Activated naive CD8-positive, alpha-beta T cell treated with anti-CD3 and anti-CD28 coated beads for 36 hours (primary cell): ENCODE measurements at regions not wholly inside any gene's neighbourhood (a gene's known extent, or its start where the extent isn't known, plus 50 kb on each side); places are given as distances from the start of the nearest gene placed in this dataset.

Source experiments
- DNase-seq: peaks from one replicate; pipeline ENCODE4 v3.0.0; 2021
- H3K27ac Mint-ChIP-seq: one replicate; pipeline ENCODE4 v1.8.0; 2022; ENCODE audit warnings: mild to moderate bottlenecking, moderate library complexity, mixed read lengths
- H3K27me3 Mint-ChIP-seq: one replicate; pipeline ENCODE4 v1.8.0; 2022; ENCODE audit warnings: mild to moderate bottlenecking, mixed read lengths
- H3K36me3 Mint-ChIP-seq: one replicate; pipeline ENCODE4 v1.8.0; 2021; ENCODE audit warnings: mild to moderate bottlenecking, mixed read lengths
- H3K4me1 Mint-ChIP-seq: one replicate; pipeline ENCODE4 v1.8.0; 2021; ENCODE audit warnings: mixed read lengths
- H3K4me3 Mint-ChIP-seq: one replicate; pipeline ENCODE4 v1.8.0; 2022; ENCODE audit warnings: mild to moderate bottlenecking, moderate library complexity, mixed read lengths
- H3K9me3 Mint-ChIP-seq: one replicate; pipeline ENCODE4 v1.8.0; 2022; ENCODE audit warnings: mixed read lengths

DNA sequence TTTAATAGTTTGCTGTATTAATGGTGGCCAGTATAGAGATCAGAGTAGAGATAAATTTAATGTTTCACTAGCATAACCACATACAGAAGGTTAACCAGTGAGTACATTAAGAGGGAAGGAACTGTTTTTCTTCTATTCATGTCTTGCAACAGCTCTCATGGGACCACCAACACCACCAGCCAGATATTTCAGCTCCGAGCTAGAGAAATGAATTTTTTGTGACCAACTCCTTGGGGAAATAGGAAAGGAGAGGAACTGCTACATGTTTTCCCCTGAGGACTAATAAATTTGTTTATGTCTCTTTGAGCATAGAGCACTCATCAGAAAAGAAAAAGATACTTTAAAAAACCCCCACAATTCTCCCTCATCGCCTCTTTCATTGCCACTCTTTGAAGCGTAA is 247.5 kb downstream of the MBNL1 start:
- Mint-ChIP-seq H3K27ac (no peak overlapping the region), H3K4me1 (no peaks in the 10 kb centered on the region), H3K9me3 (no peaks in the 10 kb centered on the region), H3K27me3 (no peaks in the 10 kb centered on the region), H3K4me3 (no peak overlapping the region), H3K36me3 (no peaks in the 10 kb centered on the region)
- no peak for DNase-seq

DNA sequence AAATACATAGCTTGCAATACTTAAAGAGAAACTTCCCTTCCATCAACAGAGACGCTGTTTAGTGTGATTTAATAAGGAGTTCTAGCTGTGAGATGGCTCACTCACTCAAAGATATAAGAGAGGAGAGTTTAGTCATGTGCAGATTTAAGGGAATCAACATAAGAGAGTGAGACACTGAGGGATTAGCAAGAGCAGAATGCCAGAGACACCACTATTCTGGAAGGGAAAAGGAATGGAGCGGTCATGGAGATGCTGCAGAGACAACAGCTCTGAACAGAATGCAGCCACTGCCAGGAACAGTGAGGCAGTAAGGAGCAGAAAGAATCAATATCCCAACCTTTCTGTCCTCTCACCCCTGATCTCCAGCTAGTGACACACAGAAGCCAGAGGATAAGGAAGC is 248.8 kb downstream of the MBNL1 start:
- Mint-ChIP-seq H3K4me1 (no peaks in the 10 kb centered on the region), H3K9me3 (no peaks in the 10 kb centered on the region), H3K4me3 (no peak overlapping the region), H3K36me3 (no peaks in the 10 kb centered on the region), H3K27ac (no peak overlapping the region), H3K27me3 (no peaks in the 10 kb centered on the region)
- no peak for DNase-seq

DNA sequence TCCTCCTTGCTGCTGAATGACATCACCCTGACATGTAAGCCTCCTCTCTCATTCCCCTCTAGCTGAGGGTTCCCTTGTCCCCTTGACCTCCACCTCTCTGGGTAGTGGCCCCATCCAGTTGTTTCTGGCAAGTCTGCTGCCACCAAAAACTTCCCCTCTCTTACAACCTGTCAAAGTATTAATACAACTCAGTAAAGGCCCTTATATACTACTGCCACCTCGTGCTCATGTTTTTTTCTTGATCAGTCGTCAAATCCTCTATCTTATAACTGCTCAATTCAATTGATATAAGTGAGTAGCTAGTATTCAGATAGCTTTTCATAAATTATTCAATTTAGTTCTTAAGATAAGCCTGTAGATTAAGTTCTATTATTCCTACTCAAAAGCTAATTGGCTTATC is 249.6 kb downstream of the MBNL1 start:
- H3K36me3 Mint-ChIP-seq = no peaks in the 10 kb centered on the region
- no peak for DNase-seq
- no peaks in the 10 kb centered on the region for H3K27me3 Mint-ChIP-seq
- no peaks in the 10 kb centered on the region for H3K4me1 Mint-ChIP-seq
- no peak overlapping the region for H3K27ac Mint-ChIP-seq
- no peaks in the 10 kb centered on the region for H3K9me3 Mint-ChIP-seq
- H3K4me3 Mint-ChIP-seq = no peak overlapping the region

DNA sequence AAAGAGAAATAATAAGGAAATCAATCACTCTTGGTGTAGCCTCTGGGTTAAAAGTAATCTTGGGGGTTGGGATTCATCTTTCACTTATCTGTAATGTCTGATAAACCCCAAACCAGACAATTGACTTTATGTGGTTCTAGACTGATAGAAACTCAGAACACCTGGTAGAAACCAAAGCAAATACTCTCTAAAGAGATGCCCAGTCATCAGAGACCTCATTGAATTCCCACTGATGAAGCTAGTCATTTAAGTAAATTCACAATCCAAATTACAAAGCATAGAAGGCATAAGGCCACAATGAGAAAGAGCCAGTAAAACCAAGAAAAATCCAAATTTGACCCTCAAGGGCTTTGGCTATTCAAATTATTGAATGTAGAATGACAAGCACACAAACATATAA is 250.6 kb downstream of the MBNL1 start:
- DNase-seq = no peak
- Mint-ChIP-seq H3K27me3 (no peaks in the 10 kb centered on the region), H3K4me3 (no peak overlapping the region), H3K27ac (no peak overlapping the region), H3K9me3 (no peaks in the 10 kb centered on the region), H3K4me1 (no peaks in the 10 kb centered on the region), H3K36me3 (no peaks in the 10 kb centered on the region)

DNA sequence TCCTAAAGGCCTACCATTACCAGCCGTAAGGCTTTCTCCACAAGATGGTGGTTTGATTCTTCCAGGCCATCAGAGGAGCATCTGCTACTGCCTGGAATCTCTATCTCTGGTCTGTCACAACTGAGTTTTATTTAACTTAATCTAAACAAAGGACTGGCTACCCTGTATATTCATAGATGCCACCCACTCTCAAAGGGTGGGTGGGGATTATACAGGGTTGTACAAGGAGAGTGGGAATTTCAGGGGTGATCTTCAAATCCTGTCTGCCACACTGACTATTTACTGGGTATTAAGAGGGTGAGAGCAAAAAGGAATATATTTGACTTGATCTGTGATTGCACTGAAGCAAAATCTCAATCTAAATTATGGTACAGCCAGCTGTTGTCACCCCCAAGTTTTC is 253.3 kb downstream of the MBNL1 start:
- H3K27me3 Mint-ChIP-seq = no peaks in the 10 kb centered on the region
- no peak overlapping the region for H3K4me3 Mint-ChIP-seq

DNA sequence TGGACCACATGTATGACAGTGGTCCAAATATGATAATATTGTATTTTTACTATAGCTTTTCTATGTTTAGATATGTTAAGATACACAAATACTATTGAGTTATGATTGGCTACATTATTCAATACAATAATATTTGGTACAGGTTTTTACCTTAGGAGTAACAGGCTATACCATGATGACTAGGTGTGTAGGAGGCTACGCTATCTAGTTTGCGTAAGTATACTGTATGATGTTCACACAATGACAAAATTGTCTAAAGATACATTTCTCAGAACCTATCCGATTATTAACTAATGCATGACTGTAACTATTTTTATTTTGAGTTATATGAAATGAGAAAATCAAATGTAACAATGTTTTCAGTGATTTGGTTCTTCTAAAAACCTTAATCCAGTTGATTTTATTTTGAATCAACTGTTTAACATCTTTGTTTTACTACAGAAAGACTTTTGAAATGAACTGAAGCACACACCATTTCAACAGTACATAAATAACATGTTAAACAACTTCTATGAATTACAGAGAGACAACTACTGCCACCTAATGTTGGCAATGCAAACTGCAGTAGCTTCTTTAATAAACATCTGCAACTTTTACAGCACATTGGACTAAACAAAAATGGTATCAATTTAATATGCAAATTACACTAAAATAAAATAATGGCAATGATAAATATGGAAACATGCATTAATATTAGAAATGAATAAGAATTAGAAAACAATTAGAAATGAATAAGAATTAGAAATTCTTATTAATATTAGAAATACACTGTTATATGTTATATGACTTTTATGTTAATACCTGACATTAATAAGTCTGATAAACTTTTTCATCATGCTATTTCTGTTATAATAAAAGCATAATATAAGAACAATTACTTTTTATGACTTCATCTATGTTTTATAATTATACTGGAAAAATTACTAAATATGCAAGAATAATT is 255.7 kb downstream of the MBNL1 start:
- Mint-ChIP-seq H3K27me3 (no peaks in the 10 kb centered on the region), H3K9me3 (no peaks in the 10 kb centered on the region), H3K4me1 (no peaks in the 10 kb centered on the region), H3K27ac (no peak overlapping the region), H3K4me3 (no peak overlapping the region), H3K36me3 (no peaks in the 10 kb centered on the region)
- DNase-seq = no peak

More for the DNA sequence above, 253.3 kb downstream of the MBNL1 start:
- no peak overlapping the region for H3K27ac Mint-ChIP-seq
- no peak for DNase-seq
- H3K9me3 Mint-ChIP-seq = no peaks in the 10 kb centered on the region
- H3K4me1 Mint-ChIP-seq = no peaks in the 10 kb centered on the region
- H3K36me3 Mint-ChIP-seq = no peaks in the 10 kb centered on the region

DNA sequence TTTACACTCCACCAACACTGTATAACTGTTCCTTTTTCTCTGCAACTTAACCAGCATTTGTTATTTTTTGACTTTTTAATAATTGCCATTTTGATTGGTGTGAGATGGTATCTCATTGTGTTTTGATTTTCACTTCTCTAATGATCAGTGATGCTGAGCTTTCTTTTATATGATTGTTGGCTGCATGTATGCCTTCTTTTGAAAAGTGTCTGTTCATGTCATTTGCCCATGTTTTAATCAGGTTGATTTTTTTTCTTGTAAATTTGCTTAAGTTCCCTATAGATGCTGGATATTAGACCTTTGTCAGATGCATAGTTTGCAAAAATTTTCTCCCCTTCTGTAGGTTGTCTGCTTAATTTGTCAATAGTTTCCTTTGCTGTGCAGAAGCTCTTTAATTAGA is 263.0 kb downstream of the MBNL1 start:
- Mint-ChIP-seq H3K4me1 (no peaks in the 10 kb centered on the region), H3K4me3 (no peak overlapping the region), H3K27me3 (no peaks in the 10 kb centered on the region), H3K36me3 (no peaks in the 10 kb centered on the region), H3K27ac (no peak overlapping the region), H3K9me3 (peaks cover 18% of the 10 kb centered on the region)
- no peak for DNase-seq

DNA sequence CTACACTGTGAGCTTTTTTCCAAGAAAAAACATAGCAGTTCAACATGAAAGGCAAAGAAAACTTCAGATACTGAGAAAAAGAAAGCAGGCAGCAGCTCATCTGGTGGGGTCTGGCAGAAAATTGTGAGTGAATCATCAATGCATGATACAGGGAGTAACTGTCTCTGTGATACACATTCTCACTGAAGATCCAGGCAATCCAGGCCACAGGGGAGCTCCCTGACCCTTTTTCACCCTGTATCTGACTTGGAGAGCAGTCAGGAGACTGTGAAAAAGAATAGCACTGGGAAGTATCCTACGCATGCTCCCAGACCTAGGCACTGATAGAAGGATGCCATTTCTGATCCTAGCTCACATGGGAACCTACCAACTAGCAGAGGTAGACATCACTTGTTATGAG is 269.8 kb downstream of the MBNL1 start:
- Mint-ChIP-seq H3K9me3 (peaks cover 11% of the 10 kb centered on the region), H3K27ac (no peak overlapping the region), H3K4me1 (no peaks in the 10 kb centered on the region), H3K36me3 (peaks cover 1% of the 10 kb centered on the region), H3K27me3 (peaks cover 9% of the 10 kb centered on the region), H3K4me3 (no peak overlapping the region)
- DNase-seq = no peak

DNA sequence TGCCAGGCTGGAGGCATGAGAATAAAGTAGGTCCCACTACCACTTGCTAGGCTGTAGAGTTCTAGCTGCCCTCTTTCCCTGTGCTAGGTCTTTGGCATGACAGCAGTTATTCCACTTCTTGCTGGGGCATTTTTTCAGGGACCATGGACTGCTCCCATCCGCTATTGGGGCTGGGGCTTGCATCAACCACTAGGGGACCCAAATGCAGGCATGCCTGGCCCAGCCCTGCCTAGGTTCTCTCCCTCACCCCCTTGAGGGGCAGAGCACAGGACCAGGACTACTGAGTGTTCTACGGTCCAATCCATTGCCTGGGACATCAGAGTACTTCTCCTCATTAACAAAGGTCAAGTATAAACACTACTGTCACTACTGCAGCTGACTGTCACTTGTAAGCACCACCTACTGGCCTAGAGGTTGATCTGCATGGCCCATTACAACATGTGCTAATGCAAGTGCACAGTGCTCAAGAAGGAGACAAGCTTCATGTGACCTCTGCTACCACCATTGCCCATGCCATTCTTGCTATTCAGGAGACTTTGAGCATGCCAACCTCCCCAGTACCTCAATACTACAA is 270.5 kb downstream of the MBNL1 start:
- no peak for DNase-seq
- Mint-ChIP-seq H3K36me3 (peaks cover 1% of the 10 kb centered on the region), H3K27ac (no peak overlapping the region), H3K27me3 (peaks cover 9% of the 10 kb centered on the region), H3K4me1 (no peaks in the 10 kb centered on the region), H3K4me3 (no peak overlapping the region), H3K9me3 (peaks cover 13% of the 10 kb centered on the region)

DNA sequence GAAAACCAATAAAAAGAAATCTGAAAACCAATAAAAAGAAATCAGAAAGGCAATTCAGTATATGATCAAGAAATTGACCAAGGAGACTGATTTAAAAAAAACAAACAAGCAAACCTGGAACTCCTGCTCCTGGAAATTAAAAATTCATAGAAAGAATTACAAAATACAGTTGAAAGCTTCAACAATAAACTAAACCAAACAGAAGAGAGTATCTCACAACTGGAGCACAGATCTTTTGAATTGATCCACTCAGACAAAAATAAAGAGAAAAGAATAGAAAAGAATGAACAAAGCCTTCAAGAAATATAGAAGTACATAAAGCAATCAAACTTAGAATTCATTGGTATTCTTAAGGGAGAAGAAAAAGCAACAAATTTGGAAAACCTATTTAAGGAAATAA is 271.4 kb downstream of the MBNL1 start:
- Mint-ChIP-seq H3K27ac (no peak overlapping the region), H3K27me3 (peaks cover 9% of the 10 kb centered on the region), H3K9me3 (peaks cover 9% of the 10 kb centered on the region), H3K4me3 (no peak overlapping the region), H3K4me1 (no peaks in the 10 kb centered on the region), H3K36me3 (peaks cover 1% of the 10 kb centered on the region)
- no peak for DNase-seq

DNA sequence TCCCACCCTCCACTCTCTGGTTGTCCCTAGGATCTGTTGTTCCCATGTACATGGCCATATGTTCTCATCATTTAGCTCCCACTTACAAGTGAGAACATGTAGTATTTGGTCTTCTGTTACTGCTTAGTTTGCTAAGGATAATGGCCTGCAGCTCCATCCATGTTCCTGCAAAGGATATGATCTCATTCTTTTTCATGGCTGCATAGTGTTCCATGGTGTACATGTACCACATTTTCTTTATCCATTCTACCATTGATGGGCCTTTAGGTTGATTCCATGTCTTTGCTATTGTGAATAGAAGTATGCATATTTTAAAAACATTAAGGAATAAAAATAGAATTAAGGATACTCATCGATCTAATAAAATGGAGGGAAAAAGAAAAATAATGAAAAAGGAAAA is 278.4 kb downstream of the MBNL1 start:
- Mint-ChIP-seq H3K27ac (no peak overlapping the region), H3K36me3 (no peaks in the 10 kb centered on the region), H3K4me1 (no peaks in the 10 kb centered on the region), H3K4me3 (no peak overlapping the region), H3K27me3 (peaks cover 3% of the 10 kb centered on the region), H3K9me3 (peaks cover 2% of the 10 kb centered on the region)
- no peak for DNase-seq

DNA sequence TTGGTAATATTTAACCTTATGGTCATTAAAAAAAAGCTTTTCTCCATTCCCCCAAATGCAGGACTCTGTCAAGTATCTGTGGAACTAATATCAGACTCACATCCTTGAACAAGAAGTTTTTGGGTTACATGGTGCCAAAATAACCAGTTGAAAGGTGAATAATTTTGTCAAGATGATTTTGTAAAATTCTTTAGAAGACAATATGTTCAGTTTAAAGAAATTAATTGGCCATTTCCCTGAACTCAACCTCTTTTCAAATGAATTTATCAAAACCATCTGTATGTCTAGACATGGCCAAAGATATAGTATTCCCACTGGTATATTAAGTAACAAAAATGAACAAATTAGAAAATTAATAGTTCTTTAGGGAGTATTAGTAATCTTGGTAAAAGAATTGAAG is 280.5 kb downstream of the MBNL1 start:
- DNase-seq = no peak
- Mint-ChIP-seq H3K4me1 (no peaks in the 10 kb centered on the region), H3K27ac (no peak overlapping the region), H3K36me3 (no peaks in the 10 kb centered on the region), H3K9me3 (no peaks in the 10 kb centered on the region), H3K4me3 (no peak overlapping the region), H3K27me3 (no peaks in the 10 kb centered on the region)

DNA sequence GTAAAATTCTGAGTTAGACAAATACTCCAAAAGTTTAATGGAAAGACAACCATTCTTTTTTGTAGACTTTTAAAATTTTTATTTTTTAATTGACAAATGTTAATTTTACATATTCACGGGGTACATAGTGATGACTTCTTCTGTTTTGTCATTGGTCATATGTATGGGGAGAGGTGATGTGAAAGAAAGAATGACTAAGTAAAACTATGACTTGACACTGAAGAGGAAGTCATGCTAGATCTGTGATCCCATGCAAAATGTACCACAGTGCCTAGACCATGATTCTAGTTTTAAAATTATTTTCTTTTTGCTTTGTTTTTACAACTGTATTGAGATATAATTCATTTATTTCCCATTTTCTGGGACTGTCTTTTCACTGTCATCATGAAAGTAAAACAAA is 281.6 kb downstream of the MBNL1 start:
- H3K9me3 Mint-ChIP-seq = no peaks in the 10 kb centered on the region
- H3K4me1 Mint-ChIP-seq = no peaks in the 10 kb centered on the region
- H3K27ac Mint-ChIP-seq = no peak overlapping the region
- H3K4me3 Mint-ChIP-seq = no peak overlapping the region
- no peaks in the 10 kb centered on the region for H3K36me3 Mint-ChIP-seq
- no peak for DNase-seq
- no peaks in the 10 kb centered on the region for H3K27me3 Mint-ChIP-seq

DNA sequence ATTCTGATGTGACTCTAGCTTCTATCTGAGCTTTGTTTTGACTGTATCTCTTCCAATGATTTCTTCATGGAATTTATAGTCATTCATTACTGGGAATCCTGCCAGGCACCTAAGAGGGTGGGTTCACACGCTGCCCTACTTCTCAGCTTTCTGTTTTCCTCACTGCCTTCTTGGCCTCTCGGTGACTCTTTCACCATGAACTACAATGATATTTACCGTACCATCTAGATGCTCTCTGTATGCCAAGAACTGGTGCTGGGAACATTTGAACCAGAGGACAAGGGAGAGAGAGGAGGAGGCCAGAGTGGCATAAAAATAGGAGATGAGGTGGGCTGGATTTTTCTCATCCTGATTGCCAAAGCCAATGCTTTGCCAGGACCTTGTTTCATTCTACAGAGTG is 280.0 kb upstream of the P2RY1 start:
- H3K27me3 Mint-ChIP-seq = no peaks in the 10 kb centered on the region
- H3K4me3 Mint-ChIP-seq = no peak overlapping the region

DNA sequence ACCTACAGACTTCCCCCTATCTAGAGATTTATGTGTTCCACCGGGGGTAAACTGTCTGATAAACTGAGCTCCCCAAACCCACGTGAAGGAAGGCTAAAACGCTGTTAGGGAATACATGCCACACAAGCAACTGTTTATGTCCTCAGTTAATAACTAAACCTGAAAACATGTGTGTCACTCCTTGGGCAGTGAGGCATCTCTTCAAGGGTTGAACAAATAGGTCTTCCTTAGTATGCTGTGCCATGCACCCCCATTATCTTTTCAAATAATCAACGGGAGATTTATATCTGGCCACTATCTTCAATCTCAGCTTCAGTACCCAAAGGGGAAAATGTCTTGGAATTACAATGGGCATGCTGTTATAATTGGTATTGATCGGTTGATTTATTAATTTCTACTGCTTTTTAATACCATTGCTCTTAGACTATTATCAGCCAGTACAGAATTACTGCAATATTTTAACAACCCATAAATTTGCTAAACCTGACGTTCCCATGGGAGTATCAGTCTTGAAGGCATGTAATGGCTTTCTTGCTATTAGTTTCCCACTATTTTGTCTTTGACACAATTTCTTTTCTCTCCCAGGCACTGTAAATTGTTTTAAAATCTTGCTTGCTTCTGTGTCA is 279.2 kb upstream of the P2RY1 start:
- H3K4me1 Mint-ChIP-seq = peaks cover 10% of the 10 kb centered on the region
- H3K9me3 Mint-ChIP-seq = no peaks in the 10 kb centered on the region
- DNase-seq = no peak
- no peaks in the 10 kb centered on the region for H3K36me3 Mint-ChIP-seq
- no peak overlapping the region for H3K4me3 Mint-ChIP-seq
- H3K27me3 Mint-ChIP-seq = no peaks in the 10 kb centered on the region
- H3K27ac Mint-ChIP-seq = no peak overlapping the region

More for the DNA sequence above, 280.0 kb upstream of the P2RY1 start:
- H3K27ac Mint-ChIP-seq = no peak overlapping the region
- DNase-seq = no peak
- no peaks in the 10 kb centered on the region for H3K9me3 Mint-ChIP-seq
- H3K36me3 Mint-ChIP-seq = no peaks in the 10 kb centered on the region
- peaks cover 10% of the 10 kb centered on the region for H3K4me1 Mint-ChIP-seq
